Stimulated activated CD4-positive, alpha-beta T cell treated with anti-CD3 and anti-CD28 coated beads, Interleukin-1b, Interleukin-23, amount 100 ng/mL, for 1 hour (primary cell): ENCODE measurements at regions not wholly inside any gene's neighbourhood (a gene's known extent, or its start where the extent isn't known, plus 50 kb on each side); places are given as distances from the start of the nearest gene placed in this dataset.
"Not testable (repeated sequence)": the region's sequence is repeated elsewhere in the genome, so short reads cannot be mapped to it uniquely, and the experiment has no call there.

Source experiments
- DNase-seq, 2 donors: peaks; one replicate each; pipeline ENCODE4 v3.0.0-alpha.2; 2020; ENCODE audit warnings: low read depth in 2 of 2

- DNase-seq, result not testable (repeated sequence)
These were observed 1087.5 kb downstream of the GALC start for GRCh38 chr14:86905386-86905926.

GRCh38 chr14:86902176-86902950, 1090.6 kb downstream of the GALC start:
- DNase-seq, result no peak

GRCh38 chr14:86897704-86898513, 1095.1 kb downstream of the GALC start:
- no peak for DNase-seq

- no peak for DNase-seq
These were observed 1095.8 kb downstream of the GALC start for GRCh38 chr14:86897224-86897623.

- DNase-seq, result no peak
These were observed 1096.3 kb downstream of the GALC start for GRCh38 chr14:86896701-86897100.

- no peak for DNase-seq
These were observed 1100.6 kb downstream of the GALC start for GRCh38 chr14:86892152-86892956.

GRCh38 chr14:86885280-86885679, 1107.7 kb downstream of the GALC start:
- no peak for DNase-seq

GRCh38 chr14:86884498-86884897, 1108.5 kb downstream of the GALC start:
- no peak for DNase-seq

- DNase-seq, result no peak
These were observed 1110.2 kb downstream of the GALC start for GRCh38 chr14:86882818-86883217.

- DNase-seq, result no peak
These were observed 1127.0 kb downstream of the GALC start for GRCh38 chr14:86865934-86866333.

- no peak for DNase-seq
These were observed 1134.4 kb downstream of the GALC start for GRCh38 chr14:86858591-86858990.

- no peak for DNase-seq
These were observed 1135.0 kb downstream of the GALC start for GRCh38 chr14:86858031-86858430.

GRCh38 chr14:86852530-86852929, 1140.5 kb downstream of the GALC start:
- no peak for DNase-seq

GRCh38 chr14:86847140-86847539, 1145.8 kb downstream of the GALC start:
- DNase-seq, result no peak

GRCh38 chr14:86838363-86838762, 1154.6 kb downstream of the GALC start:
- no peak for DNase-seq

- no peak for DNase-seq
These were observed 1166.3 kb downstream of the GALC start for GRCh38 chr14:86826661-86827060.

GRCh38 chr14:86824167-86824566, 1168.8 kb downstream of the GALC start:
- no peak for DNase-seq

GRCh38 chr14:86823581-86823980, 1169.4 kb downstream of the GALC start:
- DNase-seq, result no peak

GRCh38 chr14:86815341-86815740, 1177.6 kb downstream of the GALC start:
- no peak for DNase-seq

- DNase-seq, result no peak
These were observed 1190.3 kb downstream of the GALC start for GRCh38 chr14:86802726-86803125.

- DNase-seq, result no peak
These were observed 1193.7 kb downstream of the GALC start for GRCh38 chr14:86799244-86799647.

GRCh38 chr14:86798330-86798729, 1194.7 kb downstream of the GALC start:
- no peak for DNase-seq
